Liver (tissue), 8 donors: ENCODE measurements at regions not wholly inside any gene's neighbourhood (a gene's known extent, or its start where the extent isn't known, plus 50 kb on each side); places are given as distances from the start of the nearest gene placed in this dataset.

Experiments used
- DNase-seq: peaks from one replicate; pipeline ENCODE4 v3.0.0-alpha.2; 2017; ENCODE audit warnings: low spot score
- H3K27ac ChIP-seq, 2 donors: one replicate each; pipeline ENCODE4 v1.7.0; 2013; ENCODE audit warnings: inconsistent platforms in 2 of 2, low read length in 2 of 2, control low read depth in 1 of 2, low read depth in 1 of 2, mild to moderate bottlenecking in 1 of 2
- H3K27me3 ChIP-seq, 4 donors: one replicate each; pipeline versions ENCODE4 v1.6.1 to v1.7.0; 2013; ENCODE audit warnings: low read length in 3 of 4, inconsistent platforms in 1 of 4, mild to moderate bottlenecking in 1 of 4, moderate library complexity in 1 of 4; ENCODE audit not compliant: control insufficient read depth in 4 of 4, insufficient read depth in 4 of 4
- H3K36me3 ChIP-seq, 4 donors: one replicate each; pipeline versions ENCODE4 v1.6.1 to v1.7.0; 2013; ENCODE audit warnings: low read length in 3 of 4, mild to moderate bottlenecking in 3 of 4, low read depth in 1 of 4, moderate library complexity in 1 of 4; ENCODE audit not compliant: control insufficient read depth in 4 of 4, insufficient read depth in 3 of 4
- H3K4me1 ChIP-seq, 4 donors: one replicate each; pipeline versions ENCODE4 v1.6.1 to v1.7.0; 2013; ENCODE audit warnings: low read length in 3 of 4, mild to moderate bottlenecking in 3 of 4, moderate library complexity in 1 of 4; ENCODE audit not compliant: control insufficient read depth in 4 of 4, insufficient read depth in 4 of 4
- H3K4me3 ChIP-seq, 3 donors: one replicate each; pipeline versions ENCODE4 v1.6.1 to v1.7.0; 2013; ENCODE audit warnings: low read length in 3 of 3, control low read depth in 1 of 3, low read depth in 1 of 3, mild to moderate bottlenecking in 1 of 3
- H3K9ac ChIP-seq, 2 donors: one replicate each; pipeline ENCODE4 v1.7.0; 2013; ENCODE audit warnings: low read length in 2 of 2, mild to moderate bottlenecking in 2 of 2, moderate library complexity in 2 of 2, control low read depth in 1 of 2, low read depth in 1 of 2
- H3K9me3 ChIP-seq, 4 donors: one replicate each; pipeline versions ENCODE4 v1.6.1 to v1.7.0; 2013; ENCODE audit warnings: low read length in 3 of 4; ENCODE audit not compliant: control insufficient read depth in 4 of 4
- ATF3 ChIP-seq: IDR thresholded peaks from 2 replicates; pipeline ENCODE4 v1.6.1; 2016; ENCODE audit warnings: antibody characterized with exemption
- CTCF ChIP-seq: fragments of 150-350 bp; IDR thresholded peaks from 2 replicates; pipeline ENCODE4 v1.5.1; 2017; ENCODE audit warnings: improper control_type of control experiment, low read depth, low read length; ENCODE audit not compliant: missing input control
- EGR1 ChIP-seq, 2 donors: IDR thresholded peaks; 2 replicates each; pipeline ENCODE4 v1.6.1; 2016 to 2018; ENCODE audit warnings: antibody characterized with exemption in 2 of 2, low read depth in 2 of 2
- FOXA1 ChIP-seq: IDR thresholded peaks from 2 replicates; pipeline ENCODE4 v1.6.1; 2016; ENCODE audit warnings: antibody characterized with exemption
- FOXA2 ChIP-seq: IDR thresholded peaks from 2 replicates; pipeline ENCODE4 v1.6.1; 2016; ENCODE audit warnings: antibody characterized with exemption
- GABPA ChIP-seq, 2 donors: IDR thresholded peaks in 1 of 2; conservative IDR thresholded peaks in 1 of 2; 2 replicates each; pipeline ENCODE4 v1.6.1; 2016; ENCODE audit warnings: antibody characterized with exemption in 2 of 2, mild to moderate bottlenecking in 1 of 2, moderate library complexity in 1 of 2
- HNF4A ChIP-seq, 2 donors: conservative IDR thresholded peaks; 2 replicates each; pipeline ENCODE4 v1.6.1; 2016; ENCODE audit warnings: antibody characterized with exemption in 2 of 2, mild to moderate bottlenecking in 2 of 2
- HNF4G ChIP-seq: IDR thresholded peaks from 2 replicates; pipeline ENCODE4 v1.6.1; 2016; ENCODE audit warnings: antibody characterized with exemption
- JUND ChIP-seq, 2 donors: IDR thresholded peaks; 2 replicates each; pipeline ENCODE4 v1.6.1; 2016; ENCODE audit warnings: antibody characterized with exemption in 2 of 2
- RAD21 ChIP-seq, 2 donors: IDR thresholded peaks; 2 replicates each; pipeline ENCODE4 v1.6.1; 2016; ENCODE audit warnings: antibody characterized with exemption in 2 of 2, mild to moderate bottlenecking in 2 of 2
- REST ChIP-seq: IDR thresholded peaks from 2 replicates; pipeline ENCODE4 v1.6.1; 2016; ENCODE audit warnings: antibody characterized with exemption, mild to moderate bottlenecking
- RXRA ChIP-seq, 2 donors: IDR thresholded peaks; 2 replicates each; pipeline ENCODE4 v1.6.1; 2017 to 2018; ENCODE audit warnings: antibody characterized with exemption in 2 of 2, mild to moderate bottlenecking in 1 of 2
- SP1 ChIP-seq: IDR thresholded peaks from 2 replicates; pipeline ENCODE4 v1.6.1; 2018; ENCODE audit warnings: antibody characterized with exemption, mild to moderate bottlenecking
- TAF1 ChIP-seq: conservative IDR thresholded peaks from 2 replicates; pipeline ENCODE4 v1.6.1; 2016; ENCODE audit warnings: antibody characterized with exemption, mild to moderate bottlenecking
- YY1 ChIP-seq: IDR thresholded peaks from 2 replicates; pipeline ENCODE4 v1.6.1; 2016; ENCODE audit warnings: antibody characterized with exemption, mild to moderate bottlenecking
- WGBS: extraction: QIAGEN DNeasy Blood & Tissue Kit; methylation state at CpG from one replicate; pipeline ENCODE4 v1.1.7; 2013; 5-methylcytosine and 5-hydroxymethylcytosine counted together
- TF ChIP-seq, protein P1 (sequence below): IDR thresholded peaks from 2 replicates; pipeline ENCODE4 v1.6.1; 2016; ENCODE audit warnings: antibody characterized with exemption
- TF ChIP-seq, protein P2 (sequence below): IDR thresholded peaks from 2 replicates; pipeline ENCODE4 v1.6.1; 2016; ENCODE audit warnings: antibody characterized with exemption
- donor health status: healthy.
- donor health status: healthy.
- donor health status: healthy.
- donor health status: healthy.
- donor health status: healthy.

DNA sequence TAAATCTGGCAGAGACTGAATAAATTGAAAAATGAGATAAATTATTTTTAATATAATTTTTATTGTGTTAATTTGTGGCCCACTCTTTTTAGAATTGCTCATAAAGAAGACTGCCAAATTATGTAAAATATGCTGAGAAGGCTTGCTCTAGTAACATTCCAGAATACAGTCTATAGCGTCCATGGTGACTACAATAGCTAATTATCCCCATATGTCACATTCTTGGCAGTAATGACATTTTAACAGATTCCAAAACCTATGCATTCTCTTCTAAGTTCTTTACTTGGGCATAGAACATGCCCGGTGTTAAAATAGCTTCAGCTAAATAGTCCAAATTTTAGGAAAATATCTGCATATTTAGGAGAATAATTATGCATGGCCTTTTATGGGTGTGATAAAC is 697.0 kb upstream of the SEMA6A start:
- Histone ChIP-seq H3K4me1 (no peaks in the 10 kb centered on the region), H3K4me3 (no peak overlapping the region), H3K36me3 (no peaks in the 10 kb centered on the region), H3K27me3 (no peaks in the 10 kb centered on the region), H3K27ac (no peak overlapping the region), H3K9ac (no peak overlapping the region), H3K9me3 (no peaks in the 10 kb centered on the region)
- TF ChIP-seq, protein P1, sequence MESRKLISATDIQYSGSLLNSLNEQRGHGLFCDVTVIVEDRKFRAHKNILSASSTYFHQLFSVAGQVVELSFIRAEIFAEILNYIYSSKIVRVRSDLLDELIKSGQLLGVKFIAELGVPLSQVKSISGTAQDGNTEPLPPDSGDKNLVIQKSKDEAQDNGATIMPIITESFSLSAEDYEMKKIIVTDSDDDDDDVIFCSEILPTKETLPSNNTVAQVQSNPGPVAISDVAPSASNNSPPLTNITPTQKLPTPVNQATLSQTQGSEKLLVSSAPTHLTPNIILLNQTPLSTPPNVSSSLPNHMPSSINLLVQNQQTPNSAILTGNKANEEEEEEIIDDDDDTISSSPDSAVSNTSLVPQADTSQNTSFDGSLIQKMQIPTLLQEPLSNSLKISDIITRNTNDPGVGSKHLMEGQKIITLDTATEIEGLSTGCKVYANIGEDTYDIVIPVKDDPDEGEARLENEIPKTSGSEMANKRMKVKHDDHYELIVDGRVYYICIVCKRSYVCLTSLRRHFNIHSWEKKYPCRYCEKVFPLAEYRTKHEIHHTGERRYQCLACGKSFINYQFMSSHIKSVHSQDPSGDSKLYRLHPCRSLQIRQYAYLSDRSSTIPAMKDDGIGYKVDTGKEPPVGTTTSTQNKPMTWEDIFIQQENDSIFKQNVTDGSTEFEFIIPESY, result no peak
- TF ChIP-seq FOXA1 (no peak), ATF3 (no peak), RAD21 (IDR thresholded peaks at IDR 0.05) (no peak), EGR1 (IDR thresholded peaks at IDR 0.05; ENCODE audit: low read depth in 2 of 2) (no peak), YY1 (no peak), HNF4A (conservative IDR thresholded peaks at IDR 0.05) (no peak)
- TF ChIP-seq, protein P2, sequence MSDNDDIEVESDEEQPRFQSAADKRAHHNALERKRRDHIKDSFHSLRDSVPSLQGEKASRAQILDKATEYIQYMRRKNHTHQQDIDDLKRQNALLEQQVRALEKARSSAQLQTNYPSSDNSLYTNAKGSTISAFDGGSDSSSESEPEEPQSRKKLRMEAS, result no peak
- 81% methylated on average over 2 of the region's 2 CpGs for WGBS
- DNase-seq, result no peak

DNA sequence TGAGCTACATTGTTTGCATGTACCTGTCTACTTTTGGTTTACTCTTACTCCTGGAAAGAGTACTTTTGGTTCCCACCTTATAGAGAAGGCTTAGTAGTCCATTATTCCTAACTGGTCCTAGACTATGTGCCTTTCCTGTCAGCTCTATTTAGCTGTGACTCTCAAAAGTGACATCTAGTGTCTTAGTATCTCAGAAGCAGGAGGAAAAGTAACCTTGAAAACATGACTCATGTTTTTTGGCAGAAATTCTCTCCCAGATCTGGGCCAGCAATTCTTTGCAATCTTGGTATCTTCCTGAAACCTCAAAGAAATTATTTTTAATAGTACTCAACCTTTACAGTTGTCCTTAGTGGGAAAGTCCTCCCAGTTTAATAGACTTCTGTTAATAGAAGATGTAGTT is 691.7 kb upstream of the SEMA6A start:
- no peaks in the 10 kb centered on the region for H3K4me1 ChIP-seq
- no peak overlapping the region for H3K27ac ChIP-seq
- no peak for TF ChIP-seq FOXA2
- TF ChIP-seq JUND (IDR thresholded peaks at IDR 0.05), result no peak
- TF ChIP-seq TAF1, result no peak
- TF ChIP-seq HNF4G, result no peak
- TF ChIP-seq FOXA1, result no peak
- no peak for TF ChIP-seq RAD21 (IDR thresholded peaks at IDR 0.05)
- TF ChIP-seq REST, result no peak
- TF ChIP-seq SP1, result no peak
- TF ChIP-seq CTCF, result no peak
- no peak for TF ChIP-seq RXRA (IDR thresholded peaks at IDR 0.05)
- TF ChIP-seq GABPA (IDR thresholded peaks at IDR 0.05 in 1 of 2, conservative IDR thresholded peaks at IDR 0.05 in 1 of 2), result no peak
- TF ChIP-seq EGR1 (IDR thresholded peaks at IDR 0.05; ENCODE audit: low read depth in 2 of 2), result no peak
- TF ChIP-seq HNF4A (conservative IDR thresholded peaks at IDR 0.05), result no peak
- TF ChIP-seq, protein P1, result no peak
- TF ChIP-seq, protein P2, result no peak
- no peak for TF ChIP-seq YY1
- TF ChIP-seq ATF3, result no peak
- no peak overlapping the region for H3K4me3 ChIP-seq
- DNase-seq, result no peak
- H3K9ac ChIP-seq, result no peak overlapping the region
- no peaks in the 10 kb centered on the region for H3K9me3 ChIP-seq
- no peaks in the 10 kb centered on the region for H3K36me3 ChIP-seq
- H3K27me3 ChIP-seq, result no peaks in the 10 kb centered on the region
